H1 (cell line): ENCODE measurements at regions not wholly inside any gene's neighbourhood (a gene's known extent, or its start where the extent isn't known, plus 50 kb on each side); places are given as distances from the start of the nearest gene placed in this dataset.
A peak's percentile ranks its signal among the peaks of the same experiment; 100 is the strongest.

Experiments
- CTCF ChIA-PET: fragments of 300-600 bp; sonication (Branson Sonifier 250); formaldehyde crosslinking; loops from one replicate; lab custom pipeline; 2021; ENCODE audit not compliant: partially characterized antibody; lab: Charles Lee
- POLR2A ChIA-PET: fragments of 300-600 bp; sonication (Branson Sonifier 250); formaldehyde crosslinking; loops from one replicate; lab custom pipeline; 2021; ENCODE audit warnings: inconsistent platforms; ENCODE audit not compliant: partially characterized antibody; lab: Charles Lee
- DNase-seq, 2 experiments: peaks; one replicate each; pipeline versions ENCODE4 v3.0.0 to v3.0.0-alpha.2; 2010 to 2022; ENCODE audit warnings: low spot score in 2 of 2, low read depth in 1 of 2, mixed read lengths in 1 of 2
- FAIRE-seq: peaks from 2 replicates; lab custom pipeline; 2011; peaks lifted over from hg19 to GRCh38; lab: Jason Lieb, UNC
- H2AFZ ChIP-seq: 2 replicates; pipeline ENCODE4 v1.8.1; 2012; ENCODE audit warnings: low read length, inconsistent platforms
- H2AK5ac ChIP-seq: 2 replicates; pipeline ENCODE4 v1.6.1; 2013; ENCODE audit warnings: low read depth, low read length
- H2BK120ac ChIP-seq: replicated peaks from 2 replicates; pipeline ENCODE3; 2013; ENCODE audit warnings: low read depth, low read length, inconsistent platforms
- H2BK12ac ChIP-seq: 2 replicates; pipeline ENCODE4 v1.6.1; 2013; ENCODE audit warnings: low read depth, low read length
- H2BK15ac ChIP-seq: 2 replicates; pipeline ENCODE4 v1.6.1; 2013; ENCODE audit warnings: low read length
- H2BK20ac ChIP-seq: 2 replicates; pipeline ENCODE4 v1.6.1; 2013; ENCODE audit warnings: low read length
- H2BK5ac ChIP-seq: 2 replicates; pipeline ENCODE4 v1.6.1; 2013; ENCODE audit warnings: low read depth, low read length
- H3K14ac ChIP-seq: 2 replicates; pipeline ENCODE4 v1.6.1; 2013; ENCODE audit warnings: inconsistent platforms; ENCODE audit not compliant: insufficient read length
- H3K18ac ChIP-seq: 2 replicates; pipeline ENCODE4 v1.6.1; 2013; ENCODE audit warnings: low read length; ENCODE audit errors: extremely low read depth
- H3K23ac ChIP-seq: 2 replicates; pipeline ENCODE4 v1.6.1; 2013; ENCODE audit warnings: inconsistent platforms; ENCODE audit not compliant: insufficient read length
- H3K23me2 ChIP-seq: 2 replicates; pipeline ENCODE4 v1.6.1; 2013; ENCODE audit warnings: low read depth, low read length
- H3K27ac ChIP-seq: 2 replicates; pipeline ENCODE4 v1.6.1; 2011; ENCODE audit warnings: low read depth, low read length, inconsistent platforms
- H3K27me3 ChIP-seq, 4 experiments: replicated peaks in 1 of 4; 1 replicate in 1 of 4; 2 replicates in 3 of 4; pipeline versions ENCODE4 v1.6.1 to v1.8.1; 2011 to 2013; ENCODE audit warnings: low read length in 3 of 4, mild to moderate bottlenecking in 3 of 4, inconsistent platforms in 2 of 4, mixed read lengths in 2 of 4, moderate library complexity in 1 of 4; ENCODE audit not compliant: control insufficient read depth in 3 of 4, insufficient read depth in 3 of 4; ENCODE audit errors: extremely low read depth in 1 of 4
- H3K36me3 ChIP-seq, 4 experiments: 2 replicates each; pipeline versions ENCODE4 v1.6.1 to v1.8.1; 2011 to 2013; ENCODE audit warnings: mild to moderate bottlenecking in 4 of 4, low read length in 3 of 4, moderate library complexity in 2 of 4, control low read depth in 1 of 4, inconsistent platforms in 1 of 4; ENCODE audit not compliant: insufficient read depth in 4 of 4, control insufficient read depth in 2 of 4
- H3K4ac ChIP-seq: replicated peaks from 2 replicates; pipeline ENCODE3; 2013; ENCODE audit warnings: low read length, low read depth, mixed read lengths, inconsistent platforms; ENCODE audit not compliant: insufficient read length
- H3K4me1 ChIP-seq, 4 experiments: replicated peaks in 1 of 4; 1 replicate in 1 of 4; 2 replicates in 3 of 4; pipeline versions ENCODE4 v1.6.1 to v1.8.1; 2011 to 2013; ENCODE audit warnings: low read length in 3 of 4, inconsistent platforms in 2 of 4, mixed read lengths in 1 of 4; ENCODE audit not compliant: insufficient read depth in 4 of 4, control insufficient read depth in 3 of 4
- H3K4me2 ChIP-seq, 2 experiments: 2 replicates each; pipeline versions ENCODE4 v1.6.1 to v1.8.1; 2011 to 2013; ENCODE audit warnings: low read depth in 2 of 2, low read length in 2 of 2, control low read depth in 1 of 2, inconsistent platforms in 1 of 2, mild to moderate bottlenecking in 1 of 2; ENCODE audit not compliant: insufficient read depth in 1 of 2
- H3K4me3 ChIP-seq, 4 experiments: fragments of 200-600, 300-600 bp in 1 of 4; sonication (generic), shearing (Covaris generic), sonication (Bioruptor Twin) in 1 of 4; 2 replicates each; pipeline versions ENCODE4 v1.5.1 to v1.8.1; 2011 to 2016; ENCODE audit warnings: low read length in 4 of 4, low read depth in 3 of 4, control low read depth in 2 of 4, inconsistent platforms in 2 of 4, mild to moderate bottlenecking in 2 of 4, mixed read lengths in 1 of 4, moderate library complexity in 1 of 4; ENCODE audit not compliant: insufficient read depth in 2 of 4; ENCODE audit errors: extremely low read depth in 1 of 4
- H3K56ac ChIP-seq: replicated peaks from 2 replicates; pipeline ENCODE3; 2013; ENCODE audit warnings: low read depth, mild to moderate bottlenecking, mixed read lengths, low read length, inconsistent platforms; ENCODE audit not compliant: insufficient read length
- H3K79me1 ChIP-seq: 2 replicates; pipeline ENCODE4 v1.6.1; 2013; ENCODE audit warnings: low read depth, low read length, control low read depth
- H3K79me2 ChIP-seq, 2 experiments: 2 replicates each; pipeline versions ENCODE4 v1.6.1 to v1.8.1; 2012 to 2013; ENCODE audit warnings: low read length in 2 of 2, mild to moderate bottlenecking in 2 of 2, inconsistent platforms in 1 of 2; ENCODE audit not compliant: insufficient read depth in 2 of 2, control insufficient read depth in 1 of 2
- H3K9ac ChIP-seq, 4 experiments: replicated peaks in 1 of 4; 1 replicate in 1 of 4; 2 replicates in 3 of 4; pipeline versions ENCODE4 v1.6.1 to v1.8.1; 2011 to 2013; ENCODE audit warnings: low read depth in 3 of 4, low read length in 3 of 4, control low read depth in 2 of 4, mild to moderate bottlenecking in 2 of 4, moderate library complexity in 2 of 4, inconsistent platforms in 1 of 4; ENCODE audit errors: extremely low read depth in 1 of 4
- H3K9me3 ChIP-seq, 2 experiments: 2 replicates each; pipeline versions ENCODE4 v1.6.1 to v1.8.1; 2012 to 2013; ENCODE audit warnings: mild to moderate bottlenecking in 2 of 2, moderate library complexity in 2 of 2, control low read depth in 1 of 2, inconsistent platforms in 1 of 2, low read depth in 1 of 2, low read length in 1 of 2, mixed read lengths in 1 of 2; ENCODE audit not compliant: insufficient read depth in 2 of 2
- H4K20me1 ChIP-seq, 2 experiments: replicated peaks in 1 of 2; 2 replicates each; pipeline versions ENCODE3 to v1.8.1; 2011 to 2013; ENCODE audit warnings: inconsistent platforms in 2 of 2, low read length in 2 of 2, mild to moderate bottlenecking in 1 of 2; ENCODE audit not compliant: insufficient read depth in 2 of 2, control insufficient read depth in 1 of 2
- H4K5ac ChIP-seq: 2 replicates; pipeline ENCODE4 v1.6.1; 2013; ENCODE audit warnings: low read length, low read depth, mixed read lengths, inconsistent platforms; ENCODE audit not compliant: insufficient read length
- H4K8ac ChIP-seq: 2 replicates; pipeline ENCODE4 v1.8.0; 2013; ENCODE audit warnings: mild to moderate bottlenecking, moderate library complexity, low read length, inconsistent platforms; ENCODE audit not compliant: insufficient read depth; ENCODE audit errors: extremely low read depth
- H4K91ac ChIP-seq: replicated peaks from 2 replicates; pipeline ENCODE3; 2013; ENCODE audit warnings: low read length, mixed read lengths, inconsistent platforms; ENCODE audit not compliant: insufficient read length
- KDM1A ChIP-seq: fragments of 200-600, 300-600 bp; sonication (generic); IDR thresholded peaks from 2 replicates; pipeline ENCODE4 v1.7.1; 2016; ENCODE audit warnings: mild to moderate bottlenecking, low read length, borderline replicate concordance
- NANOG ChIP-seq: IDR thresholded peaks from 2 replicates; pipeline ENCODE4 v1.6.1; 2011; ENCODE audit warnings: low read length, low read depth, mild to moderate bottlenecking, inconsistent platforms; ENCODE audit not compliant: insufficient read depth, poor library complexity, severe bottlenecking

GRCh38 chr17:65340401-65340800, 203.2 kb downstream of the RGS9 start:
- no peaks in the 10 kb centered on the region for H4K20me1 ChIP-seq
- H2BK12ac ChIP-seq: no peak overlapping the region
- H3K4me1 ChIP-seq: no peaks in the 10 kb centered on the region
- no peak for FAIRE-seq
- H2AFZ ChIP-seq: no peak overlapping the region
- no peaks in the 10 kb centered on the region for H3K79me1 ChIP-seq
- H3K14ac ChIP-seq: no peak overlapping the region
- no peak overlapping the region for H3K4me3 ChIP-seq
- H4K91ac ChIP-seq: no peak overlapping the region
- no peak overlapping the region for H2BK20ac ChIP-seq
- H3K36me3 ChIP-seq: no peaks in the 10 kb centered on the region
- no peak overlapping the region for H3K18ac ChIP-seq
- no peak overlapping the region for H2BK15ac ChIP-seq
- H3K23me2 ChIP-seq: no peaks in the 10 kb centered on the region
- no peaks in the 10 kb centered on the region for H3K9me3 ChIP-seq
- H4K5ac ChIP-seq: no peak overlapping the region
- no peak overlapping the region for H3K27ac ChIP-seq
- ChIA-PET CTCF (no interaction called here), POLR2A (no interaction called here)
- H3K4me2 ChIP-seq: no peak overlapping the region
- H3K23ac ChIP-seq: no peak overlapping the region
- no peaks in the 10 kb centered on the region for H3K27me3 ChIP-seq
- H3K56ac ChIP-seq: no peak overlapping the region
- H3K9ac ChIP-seq: no peak overlapping the region
- H2AK5ac ChIP-seq: no peak overlapping the region
- H3K79me2 ChIP-seq: no peaks in the 10 kb centered on the region
- no peak overlapping the region for H2BK5ac ChIP-seq
- no peak overlapping the region for H3K4ac ChIP-seq
- TF ChIP-seq KDM1A: peak; percentile 61; the same call in 1 of the 2 replicates
- TF ChIP-seq NANOG: no peak
- DNase-seq: no peak
- H4K8ac ChIP-seq: no peak overlapping the region
- H2BK120ac ChIP-seq: no peak overlapping the region
